HG02623 (cell line): ENCODE measurements at regions not wholly inside any gene's neighbourhood (a gene's known extent, or its start where the extent isn't known, plus 50 kb on each side); places are given as distances from the start of the nearest gene placed in this dataset.

Experiments
- ATAC-seq: cut with Tn5 transposase; IDR thresholded peaks from one replicate; pipeline ENCODE4 v1.9.1; 2021; ENCODE audit warnings: moderate library complexity; ENCODE audit not compliant: unreplicated experiment

GRCh38 chr2:126748188-126748760 is 92.3 kb downstream of the GYPC start:
- ATAC-seq, result no peak

GRCh38 chr2:126748929-126749518 is 93.1 kb downstream of the GYPC start:
- ATAC-seq, result peak; percentile 68

GRCh38 chr2:126749537-126749936 is 93.6 kb downstream of the GYPC start:
- peak; percentile 39 for ATAC-seq

GRCh38 chr2:126750506-126750905 is 94.5 kb downstream of the GYPC start:
- no peak for ATAC-seq

GRCh38 chr2:126751477-126751876 is 95.5 kb downstream of the GYPC start:
- ATAC-seq, result no peak

- ATAC-seq, result no peak
Measured at GRCh38 chr2:126752876-126753275, 96.9 kb downstream of the GYPC start.

- ATAC-seq, result no peak
Measured at GRCh38 chr2:126753501-126754212, 97.7 kb downstream of the GYPC start.

- no peak for ATAC-seq
Measured at GRCh38 chr2:126754240-126755004, 98.5 kb downstream of the GYPC start.

GRCh38 chr2:126756125-126756524 is 100.2 kb downstream of the GYPC start:
- ATAC-seq, result no peak

- no peak for ATAC-seq
Measured at GRCh38 chr2:126761256-126761980, 105.5 kb downstream of the GYPC start.

- peak; percentile 54 for ATAC-seq
Measured at GRCh38 chr2:126761981-126762878, 106.3 kb downstream of the GYPC start.

GRCh38 chr2:126764686-126765265 is 108.8 kb downstream of the GYPC start:
- no peak for ATAC-seq

GRCh38 chr2:126765395-126765794 is 109.4 kb downstream of the GYPC start:
- no peak for ATAC-seq

GRCh38 chr2:126766295-126766968 is 110.5 kb downstream of the GYPC start:
- no peak for ATAC-seq

GRCh38 chr2:126766969-126767296 is 111.0 kb downstream of the GYPC start:
- ATAC-seq, result no peak

GRCh38 chr2:126769118-126769517 is 113.2 kb downstream of the GYPC start:
- no peak for ATAC-seq

- no peak for ATAC-seq
Measured at GRCh38 chr2:126770466-126770865, 114.5 kb downstream of the GYPC start.

- no peak for ATAC-seq
Measured at GRCh38 chr2:126771094-126771493, 115.1 kb downstream of the GYPC start.

GRCh38 chr2:126771501-126772195 is 115.7 kb downstream of the GYPC start:
- no peak for ATAC-seq
